T-helper 1 cell treated with Interleukin-12 subunit alpha and Interleukin-12 subunit beta and Interleukin-4 antibody, amounts not matched to agents 30 μg/mL and 1 μg/mL, for 36 hours (primary cell): ENCODE measurements at regions not wholly inside any gene's neighbourhood (a gene's known extent, or its start where the extent isn't known, plus 50 kb on each side); places are given as distances from the start of the nearest gene placed in this dataset.

Experiments
- H3K27ac Mint-ChIP-seq: one replicate; pipeline ENCODE4 v1.8.0; 2021; ENCODE audit warnings: mild to moderate bottlenecking, mixed read lengths
- H3K27me3 Mint-ChIP-seq: one replicate; pipeline ENCODE4 v1.8.0; 2021; ENCODE audit warnings: low read depth, mixed read lengths
- H3K36me3 Mint-ChIP-seq: one replicate; pipeline ENCODE4 v1.8.0; 2021; ENCODE audit warnings: low read depth, mixed read lengths
- H3K4me1 Mint-ChIP-seq: one replicate; pipeline ENCODE4 v1.8.0; 2021; ENCODE audit warnings: low read depth, mixed read lengths
- H3K4me3 Mint-ChIP-seq: one replicate; pipeline ENCODE4 v1.8.0; 2021; ENCODE audit warnings: mild to moderate bottlenecking, moderate library complexity, mixed read lengths
- H3K9me3 Mint-ChIP-seq: one replicate; pipeline ENCODE4 v1.8.0; 2021; ENCODE audit warnings: mixed read lengths

GRCh38 chr3:31284776-31285175 is 247.9 kb upstream of the STT3B start:
- Mint-ChIP-seq H3K36me3 (peaks cover 11% of the 10 kb centered on the region), H3K27me3 (no peaks in the 10 kb centered on the region), H3K4me3 (no peak overlapping the region), H3K27ac (no peak overlapping the region), H3K4me1 (peaks cover 34% of the 10 kb centered on the region), H3K9me3 (peaks cover 11% of the 10 kb centered on the region)

- Mint-ChIP-seq H3K36me3 (peaks cover 14% of the 10 kb centered on the region), H3K4me3 (no peak overlapping the region), H3K27me3 (no peaks in the 10 kb centered on the region), H3K27ac (no peak overlapping the region), H3K9me3 (peaks cover 11% of the 10 kb centered on the region), H3K4me1 (peaks cover 45% of the 10 kb centered on the region)
These were observed 246.8 kb upstream of the STT3B start for GRCh38 chr3:31285833-31286486.

- H3K4me3 Mint-ChIP-seq, result no peak overlapping the region
- no peaks in the 10 kb centered on the region for H3K27me3 Mint-ChIP-seq
- H3K36me3 Mint-ChIP-seq, result peaks cover 11% of the 10 kb centered on the region
- H3K27ac Mint-ChIP-seq, result peak overlapping the region; percentile 76
- peaks cover 48% of the 10 kb centered on the region for H3K4me1 Mint-ChIP-seq
- H3K9me3 Mint-ChIP-seq, result peaks cover 8% of the 10 kb centered on the region
These were observed 244.5 kb upstream of the STT3B start for GRCh38 chr3:31288224-31288623.

GRCh38 chr3:31288641-31289100 is 244.1 kb upstream of the STT3B start:
- H3K36me3 Mint-ChIP-seq, result peaks cover 9% of the 10 kb centered on the region
- no peaks in the 10 kb centered on the region for H3K27me3 Mint-ChIP-seq
- H3K4me1 Mint-ChIP-seq, result peaks cover 46% of the 10 kb centered on the region
- peak overlapping the region; percentile 80 for H3K27ac Mint-ChIP-seq
- peak overlapping the region; percentile 58 for H3K4me3 Mint-ChIP-seq
- H3K9me3 Mint-ChIP-seq, result peaks cover 5% of the 10 kb centered on the region

GRCh38 chr3:31289584-31289983 is 243.1 kb upstream of the STT3B start:
- peaks cover 9% of the 10 kb centered on the region for H3K36me3 Mint-ChIP-seq
- no peaks in the 10 kb centered on the region for H3K27me3 Mint-ChIP-seq
- H3K4me1 Mint-ChIP-seq, result peaks cover 42% of the 10 kb centered on the region
- H3K9me3 Mint-ChIP-seq, result peaks cover 5% of the 10 kb centered on the region
- H3K27ac Mint-ChIP-seq, result peak overlapping the region; percentile 27
- peak overlapping the region; percentile 19 for H3K4me3 Mint-ChIP-seq

- H3K27ac Mint-ChIP-seq, result no peak overlapping the region
These were observed 242.7 kb upstream of the STT3B start for GRCh38 chr3:31290046-31290445.

GRCh38 chr3:31291818-31292217 is 240.9 kb upstream of the STT3B start:
- H3K27ac Mint-ChIP-seq, result no peak overlapping the region
- peaks cover 3% of the 10 kb centered on the region for H3K36me3 Mint-ChIP-seq

More at GRCh38 chr3:31290046-31290445, 242.7 kb upstream of the STT3B start:
- Mint-ChIP-seq H3K9me3 (peaks cover 5% of the 10 kb centered on the region), H3K4me3 (no peak overlapping the region), H3K27me3 (no peaks in the 10 kb centered on the region), H3K36me3 (peaks cover 9% of the 10 kb centered on the region), H3K4me1 (peaks cover 44% of the 10 kb centered on the region)

GRCh38 chr3:31294430-31295149 is 238.1 kb upstream of the STT3B start:
- no peaks in the 10 kb centered on the region for H3K27me3 Mint-ChIP-seq
- H3K9me3 Mint-ChIP-seq, result peaks cover 28% of the 10 kb centered on the region
- H3K36me3 Mint-ChIP-seq, result peaks cover 5% of the 10 kb centered on the region
- H3K4me3 Mint-ChIP-seq, result no peak overlapping the region
- peaks cover 18% of the 10 kb centered on the region for H3K4me1 Mint-ChIP-seq
- no peak overlapping the region for H3K27ac Mint-ChIP-seq

More at GRCh38 chr3:31291818-31292217, 240.9 kb upstream of the STT3B start:
- Mint-ChIP-seq H3K4me1 (peaks cover 42% of the 10 kb centered on the region), H3K27me3 (no peaks in the 10 kb centered on the region), H3K4me3 (no peak overlapping the region), H3K9me3 (peaks cover 10% of the 10 kb centered on the region)

- Mint-ChIP-seq H3K36me3 (peaks cover 7% of the 10 kb centered on the region), H3K4me1 (peaks cover 14% of the 10 kb centered on the region), H3K27ac (no peak overlapping the region), H3K27me3 (no peaks in the 10 kb centered on the region), H3K9me3 (peaks cover 32% of the 10 kb centered on the region), H3K4me3 (no peak overlapping the region)
These were observed 237.5 kb upstream of the STT3B start for GRCh38 chr3:31295150-31295765.

GRCh38 chr3:31297726-31298298 is 234.9 kb upstream of the STT3B start:
- H3K36me3 Mint-ChIP-seq, result peaks cover 10% of the 10 kb centered on the region
- no peak overlapping the region for H3K4me3 Mint-ChIP-seq
- H3K27me3 Mint-ChIP-seq, result no peaks in the 10 kb centered on the region
- no peak overlapping the region for H3K27ac Mint-ChIP-seq
- peaks cover 32% of the 10 kb centered on the region for H3K9me3 Mint-ChIP-seq
- peaks cover 6% of the 10 kb centered on the region for H3K4me1 Mint-ChIP-seq

GRCh38 chr3:31300456-31301443 is 232.0 kb upstream of the STT3B start:
- Mint-ChIP-seq H3K36me3 (peaks cover 10% of the 10 kb centered on the region), H3K9me3 (peaks cover 27% of the 10 kb centered on the region), H3K27ac (no peak overlapping the region)

GRCh38 chr3:31302343-31302742 is 230.4 kb upstream of the STT3B start:
- Mint-ChIP-seq H3K4me3 (no peak overlapping the region), H3K4me1 (peaks cover 4% of the 10 kb centered on the region), H3K9me3 (peaks cover 25% of the 10 kb centered on the region), H3K27me3 (no peaks in the 10 kb centered on the region), H3K27ac (no peak overlapping the region), H3K36me3 (peaks cover 10% of the 10 kb centered on the region)

More at GRCh38 chr3:31300456-31301443, 232.0 kb upstream of the STT3B start:
- peaks cover 4% of the 10 kb centered on the region for H3K4me1 Mint-ChIP-seq
- no peaks in the 10 kb centered on the region for H3K27me3 Mint-ChIP-seq
- H3K4me3 Mint-ChIP-seq, result no peak overlapping the region

GRCh38 chr3:31305340-31305739 is 227.4 kb upstream of the STT3B start:
- Mint-ChIP-seq H3K27me3 (no peaks in the 10 kb centered on the region), H3K27ac (no peak overlapping the region), H3K36me3 (peaks cover 4% of the 10 kb centered on the region), H3K4me3 (no peak overlapping the region), H3K4me1 (peaks cover 7% of the 10 kb centered on the region), H3K9me3 (peaks cover 12% of the 10 kb centered on the region)
